ENCODE measurements at regions not wholly inside any gene's neighbourhood (a gene's known extent, or its start where the extent isn't known, plus 50 kb on each side); places are given as distances from the start of the nearest gene placed in this dataset.
A peak's percentile ranks its signal among the peaks of the same experiment; 100 is the strongest.
"Not testable (repeated sequence)": the region's sequence is repeated elsewhere in the genome, so short reads cannot be mapped to it uniquely, and the experiment has no call there.

GRCh38 chr17:70323269-70323668 lies 153.9 kb downstream of the KCNJ2 start:
- no peak for DNase-seq

GRCh38 chr17:70324031-70324430 lies 154.7 kb downstream of the KCNJ2 start:
- no peak for DNase-seq

- DNase-seq = no peak
Observed at GRCh38 chr17:70327279-70327678, 157.9 kb downstream of the KCNJ2 start.

- DNase-seq = no peak
Observed at GRCh38 chr17:70327723-70328122, 158.4 kb downstream of the KCNJ2 start.

- DNase-seq = no peak
Observed at GRCh38 chr17:70329721-70330120, 160.4 kb downstream of the KCNJ2 start.

GRCh38 chr17:70331066-70331465 lies 161.7 kb downstream of the KCNJ2 start:
- DNase-seq = not testable (repeated sequence)

- DNase-seq = no peak
Observed at GRCh38 chr17:70332356-70333210, 163.3 kb downstream of the KCNJ2 start.

GRCh38 chr17:70336411-70336810 lies 167.1 kb downstream of the KCNJ2 start:
- DNase-seq = no peak

GRCh38 chr17:70338946-70339354 lies 169.6 kb downstream of the KCNJ2 start:
- no peak for DNase-seq

- no peak for DNase-seq
Observed at GRCh38 chr17:70343114-70343513, 173.8 kb downstream of the KCNJ2 start.

GRCh38 chr17:70344386-70345060 lies 175.2 kb downstream of the KCNJ2 start:
- no peak for DNase-seq

- no peak for DNase-seq
Observed at GRCh38 chr17:70345061-70345460, 175.7 kb downstream of the KCNJ2 start.

GRCh38 chr17:70352834-70353233 lies 183.5 kb downstream of the KCNJ2 start:
- DNase-seq = no peak

GRCh38 chr17:70353408-70354092 lies 184.2 kb downstream of the KCNJ2 start:
- no peak for DNase-seq

- peak; percentile 20 for DNase-seq
Observed at GRCh38 chr17:70355185-70355584, 185.9 kb downstream of the KCNJ2 start.

- no peak for DNase-seq
Observed at GRCh38 chr17:70357190-70357589, 187.9 kb downstream of the KCNJ2 start.

GRCh38 chr17:70365091-70365583 lies 195.8 kb downstream of the KCNJ2 start:
- peak; percentile 73 for DNase-seq

- no peak for DNase-seq
Observed at GRCh38 chr17:70366386-70366785, 197.1 kb downstream of the KCNJ2 start.

- no peak for DNase-seq
Observed at GRCh38 chr17:70368011-70368410, 198.7 kb downstream of the KCNJ2 start.

- no peak for DNase-seq
Observed at GRCh38 chr17:70369391-70369790, 200.1 kb downstream of the KCNJ2 start.

- no peak for DNase-seq
Observed at GRCh38 chr17:70370816-70371215, 201.5 kb downstream of the KCNJ2 start.

- no peak for DNase-seq
Observed at GRCh38 chr17:70373369-70373768, 204.0 kb downstream of the KCNJ2 start.

GRCh38 chr17:70374496-70374895 lies 205.2 kb downstream of the KCNJ2 start:
- DNase-seq = no peak

Data from fibroblast of skin of back (primary cell).